ENCODE measurements at regions not wholly inside any gene's neighbourhood (a gene's known extent, or its start where the extent isn't known, plus 50 kb on each side); places are given as distances from the start of the nearest gene placed in this dataset.

- Histone ChIP-seq H3K27me3 (ENCODE audit: insufficient read depth, low read depth) (no peaks in the 10 kb centered on the region), H3K9ac (no peak overlapping the region), H4K20me1 (ENCODE audit: insufficient read depth) (no peaks in the 10 kb centered on the region), H3K36me3 (ENCODE audit: insufficient read depth) (no peaks in the 10 kb centered on the region), H3K4me3 (IDR thresholded peaks at IDR 0.05; ENCODE audit: insufficient read depth, low read depth, low read length) (no peak overlapping the region), H3K79me2 (ENCODE audit: insufficient read depth, low read depth) (no peaks in the 10 kb centered on the region), H3K27ac (no peak overlapping the region), H3K4me1 (ENCODE audit: low read depth, poor library complexity, severe bottlenecking) (no peaks in the 10 kb centered on the region), H3K4me2 (no peak overlapping the region), H2AFZ (ENCODE audit: low read depth) (no peak overlapping the region)
- no peak for TF ChIP-seq CTCF (conservative IDR thresholded peaks at IDR 0.05; ENCODE audit: low read depth, low read length)
These were observed 191.0 kb downstream of the SATB1 start for GRCh38 chr3:18233987-18234716.

- Histone ChIP-seq H3K9ac (no peak overlapping the region), H3K4me1 (ENCODE audit: low read depth, poor library complexity, severe bottlenecking) (no peaks in the 10 kb centered on the region), H3K27ac (no peak overlapping the region), H3K79me2 (ENCODE audit: insufficient read depth, low read depth) (no peaks in the 10 kb centered on the region), H3K27me3 (ENCODE audit: insufficient read depth, low read depth) (no peaks in the 10 kb centered on the region), H3K36me3 (ENCODE audit: insufficient read depth) (no peaks in the 10 kb centered on the region), H2AFZ (ENCODE audit: low read depth) (no peak overlapping the region), H4K20me1 (ENCODE audit: insufficient read depth) (no peaks in the 10 kb centered on the region), H3K4me3 (IDR thresholded peaks at IDR 0.05; ENCODE audit: insufficient read depth, low read depth, low read length) (no peak overlapping the region), H3K4me2 (no peak overlapping the region)
- no peak for TF ChIP-seq CTCF (conservative IDR thresholded peaks at IDR 0.05; ENCODE audit: low read depth, low read length)
These were observed 192.8 kb downstream of the SATB1 start for GRCh38 chr3:18232317-18232716.

GRCh38 chr3:18228060-18228459, 197.1 kb downstream of the SATB1 start:
- Histone ChIP-seq H3K9ac (no peak overlapping the region), H3K4me2 (no peak overlapping the region), H3K27me3 (ENCODE audit: insufficient read depth, low read depth) (no peaks in the 10 kb centered on the region), H3K4me1 (ENCODE audit: low read depth, poor library complexity, severe bottlenecking) (no peaks in the 10 kb centered on the region), H4K20me1 (ENCODE audit: insufficient read depth) (no peaks in the 10 kb centered on the region), H2AFZ (ENCODE audit: low read depth) (no peak overlapping the region), H3K36me3 (ENCODE audit: insufficient read depth) (no peaks in the 10 kb centered on the region), H3K27ac (no peak overlapping the region), H3K79me2 (ENCODE audit: insufficient read depth, low read depth) (no peaks in the 10 kb centered on the region), H3K4me3 (IDR thresholded peaks at IDR 0.05; ENCODE audit: insufficient read depth, low read depth, low read length) (no peak overlapping the region)
- no peak for TF ChIP-seq CTCF (conservative IDR thresholded peaks at IDR 0.05; ENCODE audit: low read depth, low read length)

- TF ChIP-seq CTCF (conservative IDR thresholded peaks at IDR 0.05; ENCODE audit: low read depth, low read length): no peak
- Histone ChIP-seq H3K9ac (no peak overlapping the region), H4K20me1 (ENCODE audit: insufficient read depth) (no peaks in the 10 kb centered on the region), H3K27ac (no peak overlapping the region), H3K27me3 (ENCODE audit: insufficient read depth, low read depth) (no peaks in the 10 kb centered on the region), H3K4me2 (no peak overlapping the region), H3K4me3 (IDR thresholded peaks at IDR 0.05; ENCODE audit: insufficient read depth, low read depth, low read length) (no peak overlapping the region), H2AFZ (ENCODE audit: low read depth) (no peak overlapping the region), H3K36me3 (ENCODE audit: insufficient read depth) (no peaks in the 10 kb centered on the region), H3K79me2 (ENCODE audit: insufficient read depth, low read depth) (no peaks in the 10 kb centered on the region), H3K4me1 (ENCODE audit: low read depth, poor library complexity, severe bottlenecking) (no peaks in the 10 kb centered on the region)
These were observed 199.4 kb downstream of the SATB1 start for GRCh38 chr3:18225709-18226108.
